GM19239 (cell line): ENCODE measurements at regions not wholly inside any gene's neighbourhood (a gene's known extent, or its start where the extent isn't known, plus 50 kb on each side); places are given as distances from the start of the nearest gene placed in this dataset.
"Not testable (repeated sequence)": the region's sequence is repeated elsewhere in the genome, so short reads cannot be mapped to it uniquely, and the experiment has no call there.

Source experiments
- DNase-seq: peaks from one replicate; pipeline ENCODE4 v3.0.0; 2011; ENCODE audit warnings: low spot score; ENCODE audit not compliant: insufficient read length
- FAIRE-seq: peaks from 2 replicates; lab custom pipeline; 2011; peaks lifted over from hg19 to GRCh38; lab: Jason Lieb, UNC

DNA sequence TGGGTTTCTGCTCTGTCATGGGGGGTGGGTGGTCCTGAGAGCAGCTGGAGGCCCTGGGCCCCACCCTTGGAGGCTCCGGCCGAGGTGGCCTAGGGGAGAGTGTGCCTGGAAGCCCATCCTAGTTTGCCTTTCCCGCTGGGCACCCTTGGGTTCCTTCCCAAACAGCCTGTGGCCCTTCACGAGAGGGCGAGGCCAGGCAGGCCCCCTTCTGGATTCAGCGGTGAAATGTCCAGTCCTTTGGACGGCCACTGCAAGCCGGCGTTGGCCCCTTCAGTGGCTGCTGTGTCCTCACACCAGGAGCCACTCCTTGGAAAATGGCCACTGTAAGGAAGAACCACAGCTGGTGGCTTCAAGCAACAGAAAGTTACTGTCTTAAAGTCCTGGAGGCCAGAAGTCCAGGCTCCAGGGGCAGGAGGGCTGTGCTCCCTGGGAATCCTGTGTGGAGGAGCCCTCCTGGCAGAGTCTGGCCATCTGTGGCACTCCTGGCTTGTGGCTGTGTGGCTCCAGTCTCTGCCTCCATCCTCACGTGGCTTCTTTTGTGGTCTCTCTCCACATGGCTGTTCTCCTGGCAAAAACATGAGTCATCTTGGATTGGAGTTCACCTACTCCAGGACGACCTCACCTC lies 854.1 kb downstream of the TBC1D22A start:
- no peak for FAIRE-seq
- no peak for DNase-seq

GRCh38 chr22:47615051-47615450 lies 852.6 kb downstream of the TBC1D22A start:
- no peak for DNase-seq
- no peak for FAIRE-seq

DNA sequence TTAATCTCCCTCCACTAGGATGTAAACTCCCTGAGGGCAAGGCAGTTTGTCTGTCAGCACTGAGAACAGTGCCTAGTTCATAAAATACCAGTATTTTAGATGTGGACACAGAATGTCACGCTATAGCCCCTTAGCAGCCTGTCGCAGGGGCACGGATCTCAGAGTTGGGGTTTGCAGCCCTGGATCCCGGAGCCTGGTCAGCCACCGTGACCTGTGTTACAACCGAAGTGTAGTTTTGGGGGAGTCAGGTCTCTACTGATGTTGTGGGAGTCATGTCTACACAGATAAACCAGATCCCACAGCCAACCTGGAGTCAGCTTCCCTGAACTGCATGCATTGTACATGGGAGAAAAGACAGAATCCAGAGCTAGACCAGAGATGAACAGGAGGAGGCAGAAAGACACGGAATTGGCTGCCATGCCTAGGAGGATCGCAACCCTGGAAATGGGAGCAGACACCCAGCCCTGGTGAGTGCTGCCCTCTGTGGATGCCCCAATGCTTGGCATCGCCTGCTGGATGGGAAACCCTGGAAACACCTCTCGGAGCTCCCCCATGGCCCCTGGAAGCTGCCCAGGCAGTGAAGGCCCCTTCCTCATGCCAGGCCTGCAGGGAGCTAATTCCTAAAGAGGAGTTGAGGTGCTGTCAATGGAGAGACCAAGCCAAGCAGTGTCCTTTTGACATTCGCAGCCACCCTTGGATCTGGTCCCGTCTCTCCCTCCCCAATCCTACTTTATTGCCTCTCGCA lies 851.3 kb downstream of the TBC1D22A start:
- DNase-seq: no peak
- FAIRE-seq: no peak

DNA sequence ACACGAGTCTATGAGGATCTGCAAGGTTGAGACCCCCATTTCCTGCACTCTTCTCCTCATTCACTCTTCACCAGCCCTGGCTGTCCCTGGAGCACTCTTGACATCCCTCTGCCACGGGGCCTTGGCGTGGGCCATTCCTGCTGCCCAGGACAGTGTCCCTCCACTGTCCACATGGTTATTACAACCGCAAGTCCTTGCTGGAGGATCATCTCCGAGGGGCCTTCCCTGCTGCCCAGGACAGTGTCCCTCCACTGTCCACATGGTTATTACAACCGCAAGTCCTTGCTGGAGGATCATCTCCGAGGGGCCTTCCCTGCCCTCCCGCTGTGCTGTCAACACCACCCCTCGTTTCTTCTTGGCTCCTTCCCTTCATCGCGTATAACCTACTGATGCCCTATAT lies 850.7 kb downstream of the TBC1D22A start:
- not testable (repeated sequence) for DNase-seq, FAIRE-seq

DNA sequence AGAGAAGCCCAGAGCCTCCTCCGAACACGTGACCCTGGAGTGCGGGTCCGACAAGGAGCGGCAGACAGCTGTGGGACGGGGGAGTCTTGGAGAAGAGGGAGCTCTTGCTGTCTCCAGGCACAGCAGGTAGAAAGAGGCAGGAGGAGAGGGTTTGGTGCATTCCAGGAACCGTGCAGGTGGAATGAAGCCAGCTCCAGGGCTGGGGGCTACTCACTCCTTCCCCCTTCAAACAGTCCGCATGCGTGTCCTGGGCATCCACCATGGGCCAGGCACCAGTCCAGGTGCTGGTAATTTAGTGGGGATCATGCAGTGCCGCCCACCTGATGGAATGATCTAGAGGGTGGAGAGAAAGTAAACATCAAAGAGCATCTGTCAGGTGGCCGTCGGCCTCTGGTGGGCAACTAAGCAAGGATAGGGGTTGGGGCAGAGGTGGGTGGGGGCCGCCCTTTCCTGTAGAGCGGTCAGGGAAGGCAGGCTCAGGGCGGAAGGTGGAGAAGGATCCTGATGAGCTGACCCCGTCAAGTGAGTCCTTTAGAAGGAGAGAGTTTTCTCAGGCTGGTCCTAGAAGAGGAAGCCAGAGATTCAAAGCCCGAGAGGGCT lies 850.0 kb downstream of the TBC1D22A start:
- FAIRE-seq (no peak), DNase-seq (no peak)

DNA sequence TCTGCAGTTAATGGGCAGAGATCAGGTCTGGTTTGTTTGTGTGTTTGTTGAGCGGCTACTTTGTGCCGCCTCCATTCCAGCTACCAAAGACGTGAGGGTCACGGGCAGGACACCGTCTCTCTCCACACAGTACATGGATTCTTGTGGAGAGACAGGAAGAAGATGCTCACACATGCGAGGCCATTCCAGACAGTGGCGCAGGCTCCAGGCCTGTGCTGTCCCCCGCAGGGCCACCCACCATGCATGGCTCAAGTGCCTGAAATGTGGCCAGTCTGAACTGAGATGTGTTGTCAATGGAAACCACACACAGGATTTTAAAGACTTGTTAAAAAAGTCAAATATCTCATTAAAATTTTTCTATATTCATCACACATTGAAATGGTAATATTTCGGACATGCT lies 848.3 kb downstream of the TBC1D22A start:
- DNase-seq: no peak

GRCh38 chr22:47610281-47610680 lies 847.8 kb downstream of the TBC1D22A start:
- DNase-seq (no peak), FAIRE-seq (no peak)

More for the DNA sequence above, 848.3 kb downstream of the TBC1D22A start:
- FAIRE-seq: no peak

GRCh38 chr22:47609653-47610052 lies 847.2 kb downstream of the TBC1D22A start:
- no peak for DNase-seq
- no peak for FAIRE-seq

DNA sequence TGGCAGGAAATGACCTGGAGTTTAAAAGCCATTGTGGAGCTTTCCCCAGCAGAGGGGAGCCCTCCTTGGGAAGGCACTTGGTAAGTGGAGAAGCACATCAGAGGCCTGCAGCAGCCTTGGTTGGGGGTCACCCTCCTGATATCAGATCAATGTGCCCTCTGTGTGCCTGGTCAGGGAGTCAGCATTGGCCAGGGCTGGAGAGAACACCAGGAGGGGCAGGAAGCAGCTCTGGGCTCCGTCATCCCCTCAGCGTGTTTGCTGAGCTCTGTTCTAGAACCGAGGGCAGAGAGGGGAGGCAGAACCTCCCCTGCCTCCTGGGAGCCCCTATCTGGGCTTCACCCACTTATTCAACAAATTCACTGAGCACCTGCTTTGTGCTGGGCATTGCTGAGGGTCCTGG lies 846.0 kb downstream of the TBC1D22A start:
- no peak for DNase-seq
- no peak for FAIRE-seq

DNA sequence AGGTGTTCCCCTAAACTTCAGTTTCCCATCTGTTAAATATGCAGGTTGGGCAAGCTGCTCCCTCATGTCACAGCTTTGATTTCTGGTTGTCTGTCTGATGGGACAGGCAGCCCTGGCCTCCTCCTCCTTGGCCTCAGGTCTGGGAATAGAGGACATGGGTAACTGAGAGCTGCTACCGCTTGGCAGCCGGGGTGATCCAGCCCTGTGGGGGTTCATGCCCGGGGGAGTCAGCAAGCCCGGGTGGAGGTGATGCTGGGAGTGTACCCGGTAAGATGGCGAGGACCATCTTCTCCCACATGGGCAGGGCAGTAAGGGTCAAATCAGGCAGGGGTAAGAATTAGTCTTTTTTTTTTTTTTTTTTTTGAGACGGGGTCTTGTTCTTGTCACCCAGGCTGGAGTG lies 845.0 kb downstream of the TBC1D22A start:
- no peak for DNase-seq
- no peak for FAIRE-seq

DNA sequence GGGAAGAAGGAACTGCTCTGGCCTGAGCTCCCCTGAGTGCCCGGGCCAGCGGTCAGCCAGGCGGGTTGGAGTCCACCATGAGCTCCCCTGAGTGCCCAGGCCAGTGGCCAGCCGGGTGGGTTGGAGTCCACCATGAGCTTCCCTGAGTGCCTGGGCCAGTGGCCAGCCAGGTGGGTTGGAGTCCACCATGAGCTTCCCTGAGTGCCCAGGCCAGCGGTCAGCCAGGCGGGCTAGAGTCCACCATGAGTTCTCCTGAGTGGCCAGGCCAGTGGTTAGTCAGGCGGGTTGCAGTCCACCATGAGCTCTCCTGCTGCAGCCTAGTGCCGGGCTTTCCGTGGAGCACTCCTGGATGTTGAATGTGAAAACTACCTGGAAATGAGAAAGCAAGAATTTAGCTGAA lies 844.0 kb downstream of the TBC1D22A start:
- DNase-seq (no peak), FAIRE-seq (no peak)

DNA sequence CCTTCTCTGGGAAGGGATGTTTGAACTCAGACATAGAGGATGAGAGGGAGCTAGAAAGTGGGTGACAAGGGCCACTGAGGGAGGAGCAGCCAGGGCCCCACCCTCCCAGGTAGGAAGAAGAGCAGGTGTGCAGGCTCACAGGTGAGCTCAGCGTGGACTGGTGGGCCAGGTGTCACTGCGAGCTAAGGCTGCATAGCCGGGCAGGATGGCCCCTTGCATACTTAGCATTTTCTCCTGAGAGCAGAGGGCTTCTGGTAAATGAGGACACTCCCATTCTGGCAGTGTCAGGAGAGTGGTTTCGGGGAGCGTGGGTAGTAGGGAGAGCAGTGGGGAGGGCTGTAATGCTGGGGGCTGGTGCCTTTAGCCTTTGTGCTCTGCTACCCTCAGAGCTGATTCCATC lies 843.4 kb downstream of the TBC1D22A start:
- DNase-seq (no peak), FAIRE-seq (no peak)

DNA sequence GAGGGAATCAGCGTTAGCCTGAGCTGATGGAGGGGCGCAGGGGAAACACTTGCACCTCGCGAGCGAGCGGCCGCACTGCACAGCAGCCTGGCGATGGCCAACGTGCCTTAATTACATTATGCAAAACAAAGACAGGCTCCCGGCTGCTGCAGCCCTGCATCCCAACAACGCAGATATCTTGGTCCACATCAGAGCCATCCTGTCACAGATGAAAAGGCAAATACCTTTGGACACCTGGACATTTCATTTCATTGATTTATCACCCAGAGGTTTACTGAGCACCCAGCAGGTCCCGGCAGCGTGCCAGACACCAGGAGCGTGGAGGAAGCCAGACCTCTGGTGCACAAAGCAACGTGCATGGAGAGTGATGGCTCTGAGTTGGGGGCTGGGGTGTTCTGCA lies 843.0 kb downstream of the TBC1D22A start:
- DNase-seq (no peak), FAIRE-seq (no peak)

DNA sequence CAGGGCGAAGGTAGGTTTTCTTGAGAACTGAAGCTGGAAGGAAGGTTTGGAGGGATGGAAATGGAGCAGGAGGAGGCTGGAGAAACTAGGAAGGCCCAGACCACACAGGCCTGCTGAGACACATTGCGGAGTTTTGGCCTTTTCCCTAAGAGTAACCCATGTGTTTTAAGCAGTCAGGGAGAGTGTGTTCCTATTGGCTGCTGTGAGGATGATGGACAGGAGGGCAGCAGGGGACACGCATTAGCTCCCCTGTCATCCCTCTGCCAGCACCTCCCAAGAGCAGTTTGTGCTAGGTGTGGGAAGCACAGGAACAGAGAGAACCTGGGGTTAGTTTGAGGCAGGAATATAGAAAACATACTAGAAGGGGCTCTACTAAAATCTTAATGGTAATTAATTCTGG lies 842.1 kb downstream of the TBC1D22A start:
- FAIRE-seq (no peak), DNase-seq (no peak)

- no peak for DNase-seq
- no peak for FAIRE-seq
These were observed 840.3 kb downstream of the TBC1D22A start for GRCh38 chr22:47602732-47603131.

DNA sequence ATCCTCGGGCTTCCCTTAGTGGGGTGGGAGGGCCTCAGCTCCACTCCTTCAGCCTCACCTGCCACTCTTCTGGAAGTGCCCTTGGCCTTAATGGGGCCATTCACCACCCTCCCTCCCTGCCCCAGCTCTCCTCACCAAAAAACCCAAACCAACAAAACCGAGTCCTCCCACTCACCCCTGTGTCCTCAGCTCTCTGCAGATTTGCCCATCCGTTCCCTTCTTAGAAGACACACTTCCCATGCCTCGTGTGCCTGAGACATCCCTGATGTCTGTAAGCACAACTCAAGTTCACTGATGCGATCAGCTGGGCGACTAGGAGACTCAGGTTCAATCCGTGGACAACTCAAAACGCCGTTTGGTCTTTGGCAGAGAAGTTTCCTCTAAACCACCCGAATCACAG lies 839.2 kb downstream of the TBC1D22A start:
- no peak for FAIRE-seq
- no peak for DNase-seq

GRCh38 chr22:47600791-47601625 lies 838.6 kb downstream of the TBC1D22A start:
- DNase-seq (no peak), FAIRE-seq (no peak)

DNA sequence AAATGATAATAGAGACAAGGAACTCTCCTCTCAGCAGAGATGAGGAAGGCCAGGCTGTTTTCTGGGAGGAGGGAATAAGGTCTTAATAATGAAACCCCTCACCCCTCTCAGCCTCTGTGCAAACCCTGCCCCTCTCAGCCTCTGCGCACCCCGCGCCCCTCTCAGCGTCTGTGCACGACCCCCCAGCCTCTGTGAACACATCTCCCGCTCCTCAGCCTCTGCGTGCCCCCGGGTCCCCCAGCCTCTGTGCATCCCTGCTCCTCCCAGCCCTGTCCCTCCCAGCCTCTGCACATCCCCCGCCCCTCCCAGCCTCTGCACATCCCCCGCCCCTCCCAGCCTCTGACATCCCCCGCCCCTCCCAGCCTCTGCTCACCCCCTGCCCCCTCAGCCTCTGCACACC lies 837.8 kb downstream of the TBC1D22A start:
- FAIRE-seq: no peak
- no peak for DNase-seq

DNA sequence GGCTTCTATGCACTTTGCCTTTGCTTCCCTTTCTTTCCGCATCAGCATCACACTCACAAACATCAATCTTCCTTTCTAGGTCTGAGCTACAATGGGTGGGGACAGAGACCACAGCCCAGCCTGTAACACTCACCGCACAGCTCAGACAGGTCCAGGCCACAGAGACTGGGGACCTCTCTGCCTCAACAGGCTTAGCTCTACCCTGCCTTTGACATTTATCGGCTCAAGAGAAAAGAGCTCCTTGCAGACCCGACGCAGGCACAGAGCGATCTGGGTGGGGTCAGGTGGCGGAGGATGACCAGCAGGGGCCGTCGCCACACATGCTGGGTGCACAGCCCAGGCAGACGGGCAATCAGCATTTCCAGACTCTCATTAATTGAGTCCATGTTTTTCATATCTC lies 837.3 kb downstream of the TBC1D22A start:
- FAIRE-seq (no peak), DNase-seq (no peak)

GRCh38 chr22:47598864-47599263 lies 836.4 kb downstream of the TBC1D22A start:
- DNase-seq: no peak
- FAIRE-seq: no peak

DNA sequence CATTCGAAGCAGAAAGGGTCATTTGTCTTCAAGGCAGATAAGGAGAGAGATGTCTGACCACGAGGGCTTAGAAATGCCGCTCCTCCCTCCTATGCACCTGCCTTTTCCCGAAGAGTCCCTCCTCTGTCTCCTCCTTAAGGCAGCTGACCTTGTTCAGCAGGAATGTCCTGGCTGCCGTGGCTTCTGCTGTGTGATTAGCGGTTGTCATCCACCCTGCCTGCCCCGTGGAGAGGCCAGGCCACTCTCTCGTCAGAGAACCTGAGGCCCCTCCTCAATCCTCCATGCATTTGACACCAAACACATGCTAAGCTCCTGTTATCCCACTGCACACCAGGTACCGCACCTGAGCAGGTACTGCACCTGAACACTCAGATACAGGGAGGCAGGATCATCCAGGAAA lies 834.6 kb downstream of the TBC1D22A start:
- DNase-seq: no peak
- FAIRE-seq: no peak
